Neural progenitor cell (in vitro differentiated cells): ENCODE measurements at regions not wholly inside any gene's neighbourhood (a gene's known extent, or its start where the extent isn't known, plus 50 kb on each side); places are given as distances from the start of the nearest gene placed in this dataset.
A peak's percentile ranks its signal among the peaks of the same experiment; 100 is the strongest.
"Not testable (repeated sequence)": the region's sequence is repeated elsewhere in the genome, so short reads cannot be mapped to it uniquely, and the experiment has no call there.

ENCODE experiments used
- DNase-seq: peaks from one replicate; pipeline ENCODE4 v3.0.0-alpha.2; 2016; ENCODE audit warnings: low spot score
- H2AFZ ChIP-seq: fragments of 200-600 bp; sonication (generic); replicated peaks from 2 replicates; pipeline ENCODE4 v1.6.1; 2016; ENCODE audit warnings: antibody characterized with exemption
- H3F3A ChIP-seq: fragments of 200-600 bp; sonication (generic); 2 replicates; pipeline ENCODE4 v1.6.1; 2016; ENCODE audit warnings: antibody characterized with exemption, low read depth
- H3K27ac ChIP-seq: fragments of 200-600 bp; sonication (generic); 2 replicates; pipeline ENCODE4 v1.5.1; 2016; ENCODE audit warnings: mild to moderate bottlenecking
- H3K27me3 ChIP-seq: fragments of 200-600 bp; sonication (generic); 2 replicates; pipeline ENCODE4 v1.6.1; 2016; ENCODE audit warnings: mild to moderate bottlenecking, moderate library complexity
- H3K36me3 ChIP-seq: fragments of 200-600 bp; sonication (generic); 2 replicates; pipeline ENCODE4 v1.5.1; 2016
- H3K4me1 ChIP-seq: fragments of 200-600 bp; sonication (generic); 2 replicates; pipeline ENCODE4 v1.6.1; 2016; ENCODE audit warnings: mixed run types
- H3K4me2 ChIP-seq: fragments of 200-600 bp; sonication (generic); 2 replicates; pipeline ENCODE4 v1.6.1; 2016
- H3K4me3 ChIP-seq: fragments of 200-600 bp; sonication (generic); 2 replicates; pipeline ENCODE4 v1.5.1; 2016
- H3K79me2 ChIP-seq: fragments of 200-600 bp; sonication (generic); 2 replicates; pipeline ENCODE4 v1.6.1; 2016; ENCODE audit warnings: low read depth
- H3K9ac ChIP-seq: fragments of 200-600 bp; sonication (generic); 2 replicates; pipeline ENCODE4 v1.6.1; 2016
- H3K9me3 ChIP-seq: fragments of 200-600 bp; sonication (generic); 2 replicates; pipeline ENCODE4 v1.5.1; 2016; ENCODE audit warnings: low read depth
- H4K20me1 ChIP-seq: fragments of 200-600 bp; sonication (generic); 2 replicates; pipeline ENCODE4 v1.6.1; 2016; ENCODE audit warnings: low read depth
- H3K27ac Mint-ChIP-seq: 3 replicates; pipeline ENCODE4 v1.8.0; 2021; ENCODE audit warnings: mixed read lengths
- H3K27me3 Mint-ChIP-seq: 2 replicates; pipeline ENCODE4 v1.8.0; 2022; ENCODE audit warnings: low read depth, mild to moderate bottlenecking, inconsistent platforms, moderate library complexity, mixed read lengths; ENCODE audit not compliant: insufficient read depth
- H3K36me3 Mint-ChIP-seq: 3 replicates; pipeline ENCODE4 v1.8.0; 2021; ENCODE audit warnings: mixed read lengths
- H3K4me1 Mint-ChIP-seq: 3 replicates; pipeline ENCODE4 v1.8.0; 2021; ENCODE audit warnings: mixed read lengths
- H3K4me3 Mint-ChIP-seq: 3 replicates; pipeline ENCODE4 v1.8.0; 2021; ENCODE audit warnings: mild to moderate bottlenecking, moderate library complexity, mixed read lengths
- H3K9me3 Mint-ChIP-seq: 3 replicates; pipeline ENCODE4 v1.8.0; 2020; ENCODE audit warnings: mixed read lengths
- CTCF ChIP-seq: fragments of 200-600 bp; sonication (generic); IDR thresholded peaks from 2 replicates; pipeline ENCODE4 v1.5.1; 2017; ENCODE audit warnings: antibody characterized with exemption, mild to moderate bottlenecking
- EZH2 ChIP-seq: fragments of 200-600 bp; sonication (generic); IDR thresholded peaks from 2 replicates; pipeline ENCODE4 v1.6.1; 2017; ENCODE audit warnings: antibody characterized with exemption, mild to moderate bottlenecking, moderate library complexity
- EZH2phosphoT487 ChIP-seq: fragments of 200-600 bp; sonication (generic); IDR thresholded peaks from 2 replicates; pipeline ENCODE4 v1.6.1; 2017; ENCODE audit warnings: antibody characterized with exemption

DNA sequence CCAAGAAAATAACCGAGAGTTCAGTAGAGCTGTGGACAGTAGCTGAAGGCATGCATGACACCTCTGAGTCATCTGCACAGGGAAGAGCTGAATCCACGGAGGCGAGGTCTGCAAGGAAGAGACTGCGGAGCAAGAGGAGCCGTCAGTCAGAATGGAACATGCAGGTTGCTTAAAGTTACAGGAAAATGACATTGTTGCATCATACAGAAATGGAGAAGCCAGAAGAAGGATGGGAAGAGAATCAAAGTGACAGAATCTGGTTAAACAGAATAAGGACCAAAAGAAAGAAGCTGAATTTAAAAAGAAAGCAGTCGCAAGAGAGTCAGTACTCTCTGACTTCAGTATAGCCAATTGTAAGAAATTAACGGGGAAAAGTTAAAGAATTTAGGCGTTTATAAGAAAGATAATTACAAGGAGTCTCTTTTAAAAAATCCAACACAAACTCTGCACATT, 533.8 kb downstream of the ADCYAP1 start:
- no peaks in the 10 kb centered on the region for H3K36me3 ChIP-seq
- H3K27me3 Mint-ChIP-seq: no peaks in the 10 kb centered on the region
- H3K79me2 ChIP-seq: no peaks in the 10 kb centered on the region

GRCh38 chr18:1438967-1439366, 534.3 kb downstream of the ADCYAP1 start:
- Histone ChIP-seq H4K20me1 (no peaks in the 10 kb centered on the region), H3K27me3 (no peaks in the 10 kb centered on the region), H3K9me3 (no peaks in the 10 kb centered on the region), H3K36me3 (no peaks in the 10 kb centered on the region), H3F3A (no peaks in the 10 kb centered on the region), H3K4me1 (no peaks in the 10 kb centered on the region), H3K27ac (no peak overlapping the region), H3K9ac (no peak overlapping the region), H3K4me3 (no peak overlapping the region), H3K79me2 (no peaks in the 10 kb centered on the region), H3K4me2 (no peak overlapping the region), H2AFZ (peak overlapping the region; percentile 0)
- H3K36me3 Mint-ChIP-seq: no peaks in the 10 kb centered on the region
- H3K27ac Mint-ChIP-seq: no peak overlapping the region
- DNase-seq: no peak
- H3K4me3 Mint-ChIP-seq: no peak overlapping the region
- H3K9me3 Mint-ChIP-seq: no peaks in the 10 kb centered on the region
- H3K27me3 Mint-ChIP-seq: no peaks in the 10 kb centered on the region
- no peaks in the 10 kb centered on the region for H3K4me1 Mint-ChIP-seq
- TF ChIP-seq EZH2phosphoT487 (no peak), EZH2 (no peak), CTCF (no peak)

More for the DNA sequence above, 533.8 kb downstream of the ADCYAP1 start:
- no peak overlapping the region for H3K4me3 ChIP-seq
- no peaks in the 10 kb centered on the region for H3K9me3 Mint-ChIP-seq
- no peaks in the 10 kb centered on the region for H3K4me1 ChIP-seq
- H3K36me3 Mint-ChIP-seq: no peaks in the 10 kb centered on the region
- no peak overlapping the region for H3K27ac ChIP-seq
- H3F3A ChIP-seq: no peaks in the 10 kb centered on the region
- no peaks in the 10 kb centered on the region for H3K9me3 ChIP-seq
- H3K27me3 ChIP-seq: no peaks in the 10 kb centered on the region
- TF ChIP-seq CTCF (no peak), EZH2 (no peak), EZH2phosphoT487 (no peak)
- H2AFZ ChIP-seq: peak overlapping the region; percentile 0
- H3K4me1 Mint-ChIP-seq: no peaks in the 10 kb centered on the region
- no peak overlapping the region for H3K9ac ChIP-seq
- H3K27ac Mint-ChIP-seq: no peak overlapping the region
- DNase-seq: no peak
- no peak overlapping the region for H3K4me3 Mint-ChIP-seq
- no peaks in the 10 kb centered on the region for H4K20me1 ChIP-seq
- H3K4me2 ChIP-seq: no peak overlapping the region

GRCh38 chr18:1444062-1444461, 539.4 kb downstream of the ADCYAP1 start:
- H3K4me2 ChIP-seq, DNase-seq, H3K36me3 ChIP-seq, H3K36me3 Mint-ChIP-seq, H3F3A ChIP-seq, H3K4me1 Mint-ChIP-seq, H3K27me3 ChIP-seq, H3K79me2 ChIP-seq, H3K9me3 ChIP-seq, H3K4me3 Mint-ChIP-seq, H4K20me1 ChIP-seq, H3K27me3 Mint-ChIP-seq, H3K27ac ChIP-seq, H3K4me3 ChIP-seq, H3K9me3 Mint-ChIP-seq, H3K27ac Mint-ChIP-seq, H3K4me1 ChIP-seq, H2AFZ ChIP-seq, H3K9ac ChIP-seq: not testable (repeated sequence)

- no peaks in the 10 kb centered on the region for H3K9me3 ChIP-seq
- Mint-ChIP-seq H3K4me3 (no peak overlapping the region), H3K4me1 (no peaks in the 10 kb centered on the region), H3K9me3 (peaks cover 2% of the 10 kb centered on the region), H3K27me3 (no peaks in the 10 kb centered on the region), H3K27ac (no peak overlapping the region), H3K36me3 (no peaks in the 10 kb centered on the region)
- H3K4me2 ChIP-seq: no peak overlapping the region
- H3K4me3 ChIP-seq: no peak overlapping the region
- no peak overlapping the region for H3K9ac ChIP-seq
- H2AFZ ChIP-seq: no peak overlapping the region
- no peaks in the 10 kb centered on the region for H3K79me2 ChIP-seq
- H3K27ac ChIP-seq: no peak overlapping the region
- TF ChIP-seq EZH2phosphoT487 (no peak), CTCF (no peak), EZH2 (no peak)
- H3F3A ChIP-seq: no peaks in the 10 kb centered on the region
- no peaks in the 10 kb centered on the region for H3K4me1 ChIP-seq
- no peaks in the 10 kb centered on the region for H3K36me3 ChIP-seq
- H3K27me3 ChIP-seq: no peaks in the 10 kb centered on the region
- no peak for DNase-seq
- H4K20me1 ChIP-seq: no peaks in the 10 kb centered on the region
These were observed 542.1 kb downstream of the ADCYAP1 start for GRCh38 chr18:1446765-1447164.
